ENCODE measurements at regions not wholly inside any gene's neighbourhood (a gene's known extent, or its start where the extent isn't known, plus 50 kb on each side); places are given as distances from the start of the nearest gene placed in this dataset.
"Not testable (repeated sequence)": the region's sequence is repeated elsewhere in the genome, so short reads cannot be mapped to it uniquely, and the experiment has no call there.

DNA sequence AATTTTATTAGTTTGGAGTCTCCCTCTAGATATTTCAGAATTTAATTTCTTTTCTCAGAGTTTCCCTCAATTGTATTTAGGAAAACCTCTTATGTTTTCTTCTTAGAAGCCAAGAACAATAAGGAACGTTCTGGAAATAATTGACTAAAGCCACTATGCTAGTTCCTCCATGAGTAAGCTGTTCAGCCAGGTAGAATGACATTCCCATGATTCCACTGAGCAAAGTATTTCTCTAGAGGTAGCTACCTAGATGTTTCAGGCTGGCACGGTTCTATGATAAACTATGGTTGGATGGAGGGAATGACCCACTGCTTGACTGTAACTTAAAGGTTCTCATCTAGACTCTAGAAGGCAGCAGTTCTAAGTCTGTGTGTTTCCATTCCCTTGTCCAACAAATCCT, 62.4 kb downstream of the CLDN17 start:
- no peak for DNase-seq

DNA sequence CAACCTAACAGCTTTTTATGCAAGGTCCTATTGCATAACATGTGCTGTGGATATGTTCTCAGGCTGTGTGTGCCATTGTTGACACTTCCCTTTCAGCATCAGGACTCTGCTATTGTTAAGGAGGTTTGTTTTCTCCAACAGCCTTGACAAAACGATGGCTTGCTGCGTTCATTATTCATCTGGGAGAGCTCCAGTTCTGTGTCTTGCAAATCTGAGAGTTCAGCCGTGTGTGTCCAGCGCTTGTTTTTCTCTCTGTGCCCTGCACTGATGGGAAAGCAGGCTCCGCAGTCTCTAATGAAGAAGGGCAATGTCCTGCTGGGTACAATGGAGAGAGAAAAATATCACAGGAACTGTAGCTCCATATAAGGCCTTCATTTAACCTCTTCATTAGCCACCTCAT, 63.7 kb downstream of the CLDN17 start:
- DNase-seq, result no peak

DNA sequence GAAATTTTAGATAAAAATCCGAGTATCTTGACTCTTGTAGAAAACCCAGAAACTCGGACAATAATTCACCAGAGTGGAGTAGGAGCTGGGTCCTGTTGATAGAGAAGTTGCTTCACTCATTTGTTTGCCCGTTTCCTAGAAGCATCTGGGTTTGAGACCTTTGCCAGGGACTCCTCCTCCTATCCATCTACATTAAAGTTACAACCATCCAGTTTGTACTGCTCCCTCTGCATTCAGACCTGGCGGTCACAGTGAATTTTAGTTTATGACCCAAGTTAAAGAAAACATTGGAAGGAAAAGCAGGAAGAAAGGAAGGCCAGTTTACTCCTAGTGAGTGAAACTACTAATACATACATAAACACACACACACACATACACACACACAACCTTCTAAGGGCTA, 64.6 kb downstream of the CLDN17 start:
- DNase-seq, result no peak

DNA sequence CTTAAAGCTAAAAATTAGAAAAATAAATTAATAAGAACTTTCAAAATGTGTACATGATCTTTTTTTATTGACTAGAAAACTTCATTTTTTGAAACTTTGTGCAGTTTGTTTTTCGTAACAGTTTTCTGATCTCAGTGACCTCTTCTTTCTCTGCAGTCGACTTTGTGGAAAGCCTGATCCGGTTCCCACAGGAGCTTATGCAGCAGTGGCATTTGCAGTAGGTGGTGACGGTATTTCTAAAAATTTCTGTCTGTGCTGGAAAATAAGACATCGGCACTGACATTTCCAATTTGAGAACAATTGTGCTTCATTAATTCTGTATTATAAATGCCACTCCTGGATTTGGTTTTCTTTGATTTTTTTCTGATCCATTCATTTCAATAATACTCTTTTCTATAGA, 68.8 kb downstream of the CLDN17 start:
- no peak for DNase-seq

DNA sequence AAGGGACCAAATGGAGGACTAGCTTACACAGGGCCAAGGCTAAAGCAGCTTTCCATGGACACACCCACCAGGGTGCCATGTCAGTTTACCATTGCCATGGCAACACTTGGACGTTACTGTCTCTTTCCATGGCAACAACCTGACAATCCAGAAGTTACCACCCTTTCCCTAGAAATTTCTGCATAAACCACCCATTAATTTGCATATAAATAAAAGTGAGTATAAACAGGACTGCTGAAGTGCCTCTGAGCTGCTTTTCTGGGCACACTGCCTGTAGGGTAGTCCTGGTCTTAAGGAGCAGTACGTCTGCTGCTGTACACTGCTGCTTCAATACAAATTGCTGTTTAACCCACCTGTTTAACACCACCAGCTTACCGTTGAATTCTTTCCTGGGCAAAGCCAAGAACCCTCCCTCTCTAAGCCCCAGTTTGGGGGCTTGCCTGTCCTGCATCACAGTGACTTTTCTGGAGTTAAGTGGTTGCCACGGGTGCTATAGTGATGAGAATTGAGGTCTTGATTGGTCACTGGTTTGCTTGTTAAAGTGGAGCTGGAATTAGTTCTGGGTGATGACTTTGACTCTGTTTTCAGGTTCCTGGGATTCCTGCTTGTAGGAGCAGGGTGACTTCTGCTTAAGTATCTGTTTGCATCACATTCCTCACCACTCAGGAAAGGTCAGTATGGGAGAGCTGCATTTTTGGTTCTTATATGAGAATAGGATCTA, 83.2 kb downstream of the CLDN17 start:
- DNase-seq, result no peak

DNA sequence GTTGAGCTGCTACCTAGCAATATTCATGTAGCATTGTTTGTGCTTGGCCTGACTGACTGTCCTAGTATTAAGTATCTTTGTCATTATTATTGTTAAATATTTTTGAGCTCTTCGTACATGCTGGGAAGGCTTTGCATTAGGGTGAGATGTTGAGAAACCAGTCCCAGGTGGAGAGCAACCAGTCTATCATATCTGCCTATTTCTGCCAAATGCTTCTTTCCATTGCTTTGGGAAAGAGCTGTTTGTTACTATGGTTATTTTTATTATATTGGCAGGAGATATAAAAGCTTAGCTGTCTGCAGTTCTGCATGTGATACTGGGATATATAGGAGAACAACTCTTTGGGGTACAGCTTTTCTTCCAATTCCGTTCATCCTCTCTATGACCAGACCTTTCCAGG, 85.1 kb downstream of the CLDN17 start:
- no peak for DNase-seq

DNA sequence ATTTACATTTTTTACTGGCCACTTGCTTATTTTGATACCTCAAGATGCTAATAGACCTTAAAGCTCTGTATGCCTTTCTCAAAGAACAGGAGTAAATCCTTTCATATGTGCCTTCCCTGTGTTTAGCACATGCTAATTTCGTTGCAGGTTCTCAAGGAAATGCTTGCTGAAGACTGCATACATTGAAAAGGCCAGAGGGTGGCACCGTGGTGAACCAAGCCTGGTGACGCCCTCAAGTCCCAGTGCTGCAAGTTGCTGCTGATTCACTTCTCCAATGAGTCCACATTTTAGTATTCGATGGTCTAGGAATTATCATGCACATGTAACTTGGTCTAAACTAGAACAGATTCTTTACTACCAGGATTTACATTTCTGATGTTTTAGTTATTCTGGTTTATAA, 94.1 kb downstream of the CLDN17 start:
- DNase-seq, result no peak

DNA sequence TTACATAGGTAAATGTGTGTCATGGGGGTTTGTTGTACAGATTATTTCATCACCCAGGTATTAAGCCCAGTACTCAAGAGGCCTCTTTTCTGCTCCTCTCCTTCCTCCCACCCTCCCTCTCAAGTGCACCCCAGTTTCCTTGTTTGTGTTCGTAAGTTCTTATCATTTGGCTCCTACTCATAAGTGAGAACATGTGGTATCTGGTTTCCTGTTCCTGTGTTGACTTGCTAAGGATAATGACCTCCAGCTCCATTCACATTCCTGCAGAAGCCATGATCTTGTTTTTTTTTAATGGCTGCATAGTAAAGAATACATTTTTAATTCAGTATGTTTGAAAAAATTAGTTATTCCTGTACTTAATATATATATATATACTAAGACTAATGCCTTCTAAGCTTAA, 107.7 kb downstream of the CLDN17 start:
- DNase-seq, result no peak

DNA sequence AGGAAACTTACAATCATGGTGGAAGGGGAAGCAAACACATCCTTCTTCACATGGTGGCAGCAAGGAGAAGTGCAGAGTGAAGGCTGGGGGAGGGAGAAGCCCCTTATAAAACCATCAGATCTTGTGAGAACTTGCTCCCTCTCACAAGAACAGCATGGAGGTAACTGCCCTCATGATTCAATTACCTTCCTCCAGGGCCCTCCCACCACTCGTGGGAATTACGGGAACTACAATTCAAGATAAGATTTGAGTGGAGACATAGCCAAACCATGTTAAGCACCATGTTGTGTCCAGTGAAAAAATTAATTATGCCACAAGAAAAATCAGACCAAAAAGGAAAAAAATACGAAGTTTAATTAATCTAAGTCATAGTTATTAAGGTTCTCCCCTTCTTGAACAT, 109.5 kb downstream of the CLDN17 start:
- no peak for DNase-seq

DNA sequence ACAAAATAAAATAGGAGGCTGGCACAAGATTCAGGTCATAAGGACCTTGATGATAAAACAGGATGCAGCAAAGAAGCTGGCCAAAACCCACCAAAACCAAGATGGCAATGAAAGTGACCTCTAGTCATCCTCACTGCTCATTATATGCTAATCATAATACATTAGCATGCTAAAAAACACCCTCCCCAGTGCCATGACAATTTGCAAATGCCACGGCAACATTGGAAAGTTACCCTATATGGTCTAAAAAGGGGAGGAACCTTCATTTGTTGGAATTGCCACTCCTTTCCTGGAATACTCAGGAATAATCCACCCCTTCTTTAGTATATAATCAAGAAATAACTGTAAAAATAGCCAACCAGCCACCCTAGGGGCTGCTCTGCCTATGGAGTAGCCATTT, 108.8 kb upstream of the GRIK1 start:
- no peak for DNase-seq

DNA sequence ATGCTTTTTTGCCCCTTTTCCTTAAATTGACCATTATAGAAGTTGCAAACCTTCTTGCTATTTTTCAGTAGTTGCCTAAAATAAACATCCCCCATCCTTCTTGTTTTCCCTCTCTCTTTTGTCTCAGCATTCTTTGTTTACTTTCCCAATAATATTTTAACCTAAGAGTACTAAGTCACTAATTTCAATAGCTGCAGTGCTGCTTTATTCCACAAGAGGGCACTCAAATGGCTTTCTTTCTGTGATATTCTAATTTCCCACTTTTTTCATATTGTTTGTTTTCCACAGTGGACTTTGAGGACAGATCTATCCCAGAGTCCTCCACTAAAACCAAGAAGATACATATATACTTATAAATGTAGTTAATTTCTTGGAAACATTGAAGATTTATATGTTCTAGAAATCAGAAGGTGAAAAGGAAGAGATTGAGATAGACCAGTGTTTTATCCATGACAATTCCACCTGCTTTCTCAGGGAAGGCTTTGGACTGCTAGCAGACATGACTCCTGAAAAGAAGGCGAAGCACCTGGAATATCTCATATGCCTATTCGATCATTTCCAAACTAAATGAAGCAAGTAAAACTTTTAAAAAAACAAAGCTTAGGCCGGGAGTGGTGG, 104.8 kb upstream of the GRIK1 start:
- peak; percentile 2 for DNase-seq

DNA sequence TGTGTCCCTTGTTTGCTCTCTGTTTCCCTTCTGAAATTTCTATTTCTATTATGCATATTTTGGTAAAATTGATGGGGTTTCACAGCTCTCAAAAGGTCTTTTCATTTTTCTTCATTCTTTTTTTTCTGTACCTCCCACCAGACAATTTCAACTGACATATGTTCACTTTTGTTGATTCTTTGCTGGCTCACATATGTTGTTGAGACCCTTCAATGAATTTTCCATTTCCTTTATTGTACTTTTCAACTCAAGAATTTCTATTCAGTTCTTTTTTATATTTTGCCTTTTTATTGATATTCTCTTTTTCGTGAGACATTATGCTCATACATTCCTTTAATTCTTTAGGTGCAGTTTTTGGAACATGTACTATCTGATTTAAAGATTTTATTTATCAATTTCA, 102.6 kb upstream of the GRIK1 start:
- no peak for DNase-seq

DNA sequence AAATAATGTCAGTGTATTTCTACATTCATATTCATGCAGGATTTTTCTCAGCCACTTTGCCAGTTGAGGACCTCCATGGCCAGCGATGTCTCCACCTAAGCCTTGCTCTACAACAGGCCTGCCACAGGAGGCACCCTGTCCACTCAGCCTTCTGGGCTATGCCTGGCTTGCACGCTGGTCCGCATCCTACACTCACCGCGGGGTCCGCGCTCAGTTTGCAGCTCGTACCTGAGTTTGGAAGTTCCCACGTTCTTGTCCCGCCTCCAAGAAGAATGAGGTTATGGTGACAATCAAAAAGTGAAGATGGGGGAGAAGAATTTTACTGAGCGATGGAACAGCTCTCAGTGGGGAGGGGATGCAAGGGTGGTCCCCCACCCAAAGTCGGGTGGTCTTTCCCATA, 93.6 kb upstream of the GRIK1 start:
- DNase-seq, result no peak

DNA sequence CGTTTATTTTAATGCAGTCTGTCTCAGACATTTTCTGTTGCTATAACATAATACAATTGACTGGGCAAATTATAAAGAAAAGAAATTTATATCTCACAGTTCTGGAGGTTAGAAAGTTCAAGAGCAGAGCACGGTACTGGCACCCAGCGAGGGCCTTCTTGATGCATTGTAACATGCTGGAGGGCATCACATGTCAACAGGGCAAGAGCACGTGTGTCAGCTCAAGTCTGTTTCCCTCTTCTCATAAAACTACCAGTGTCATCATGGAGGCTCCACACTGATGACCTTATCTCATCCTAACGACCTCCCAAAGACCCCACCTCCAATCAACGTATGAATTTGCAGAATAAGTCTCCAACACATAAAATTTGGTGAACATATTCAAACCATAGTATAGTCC, 90.6 kb upstream of the GRIK1 start:
- DNase-seq, result no peak

DNA sequence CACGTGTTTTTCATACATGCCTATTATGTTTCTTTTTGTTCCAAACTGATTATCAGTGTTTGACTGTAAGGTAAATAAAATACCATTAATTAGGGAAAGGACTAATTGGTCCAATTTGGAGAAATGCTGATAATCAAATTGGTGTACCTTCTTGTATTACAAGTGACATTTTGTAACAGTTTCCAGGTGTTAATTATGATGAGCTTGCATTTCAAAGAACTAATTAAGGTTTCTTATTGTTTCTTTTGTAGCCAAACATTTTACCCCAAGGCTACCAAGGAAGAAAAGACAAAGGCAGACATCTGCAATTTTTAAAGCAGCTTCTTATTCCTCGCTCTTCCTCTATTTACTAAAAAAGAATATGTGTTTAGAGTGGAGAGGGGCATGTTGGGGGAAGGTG, 88.7 kb upstream of the GRIK1 start:
- DNase-seq, result no peak

DNA sequence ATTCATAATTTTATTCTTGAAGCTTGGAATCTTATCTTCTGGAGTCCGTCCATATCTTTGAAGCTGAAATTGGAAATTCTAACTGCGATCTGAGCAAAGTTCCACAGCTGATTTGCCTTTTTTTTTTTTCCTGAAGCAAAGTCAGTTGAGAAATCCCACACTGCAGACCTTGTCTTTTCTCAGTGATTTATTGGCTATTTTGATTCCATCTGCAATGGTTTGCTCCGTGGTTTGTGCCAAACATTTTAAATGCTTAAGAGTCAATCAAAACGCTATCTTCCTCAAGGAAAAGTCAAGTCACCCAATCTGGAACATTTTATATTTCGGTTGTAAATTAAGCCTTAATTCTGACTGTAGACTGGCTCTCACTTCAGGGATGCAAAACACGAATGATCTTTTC, 88.2 kb upstream of the GRIK1 start:
- no peak for DNase-seq

DNA sequence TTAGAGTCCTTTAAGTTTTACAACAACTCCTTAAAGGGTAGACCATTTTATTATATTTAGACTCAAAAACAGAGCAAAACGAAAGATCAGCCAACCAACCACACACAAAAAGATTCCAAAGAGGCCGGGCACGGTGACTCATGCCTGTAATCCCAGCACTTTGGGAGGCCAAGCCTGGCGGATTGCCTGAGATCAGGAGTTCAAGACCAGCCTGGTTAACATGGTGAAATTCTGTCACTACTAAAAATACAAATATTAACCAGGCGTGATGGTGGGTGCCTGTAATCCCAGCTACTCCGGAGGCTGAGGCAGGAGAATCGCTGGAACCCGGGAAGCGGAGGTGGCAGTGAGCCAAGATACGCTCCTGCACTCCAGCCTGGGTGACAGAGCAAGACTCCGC, 83.3 kb upstream of the GRIK1 start:
- DNase-seq, result not testable (repeated sequence)

DNA sequence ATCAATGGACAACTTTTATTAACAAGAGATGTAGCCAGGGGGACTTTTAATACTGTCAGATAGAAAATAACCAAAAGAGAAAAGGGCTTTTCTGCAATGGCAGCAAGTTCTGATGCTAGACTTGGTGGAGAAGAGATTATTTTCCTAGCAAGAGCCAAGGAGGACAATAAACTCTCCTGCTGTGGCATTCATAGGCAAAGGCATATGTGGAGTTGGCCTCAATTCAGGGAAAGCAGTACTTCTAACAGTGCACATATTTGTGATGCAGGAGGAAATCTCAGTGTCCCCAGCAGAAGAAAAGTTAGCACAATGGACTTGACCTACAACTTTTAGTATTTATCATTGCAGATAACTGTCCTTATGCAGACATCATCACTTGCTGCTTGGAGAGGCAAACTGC, 75.1 kb upstream of the GRIK1 start:
- DNase-seq, result no peak

DNA sequence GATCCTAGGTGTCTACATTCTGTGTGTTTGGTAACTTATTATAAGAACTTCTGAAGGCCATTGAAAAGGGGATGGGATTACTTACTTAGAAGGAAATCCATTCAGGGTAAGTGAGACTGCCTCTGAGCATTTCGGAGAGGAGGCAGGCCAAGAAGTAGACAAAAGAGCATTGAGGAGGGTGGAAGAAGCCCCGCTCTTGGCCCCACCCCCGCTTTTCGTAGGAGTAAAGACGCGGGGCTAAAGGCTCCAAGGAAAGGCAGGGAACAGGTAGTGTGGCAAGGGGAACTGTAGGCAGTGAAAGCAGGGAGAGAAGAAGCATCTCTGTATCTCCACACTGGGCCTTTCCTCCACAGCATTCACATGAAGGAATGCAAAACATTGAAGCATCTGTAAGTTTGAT, 51.8 kb upstream of the GRIK1 start:
- DNase-seq, result no peak

DNA sequence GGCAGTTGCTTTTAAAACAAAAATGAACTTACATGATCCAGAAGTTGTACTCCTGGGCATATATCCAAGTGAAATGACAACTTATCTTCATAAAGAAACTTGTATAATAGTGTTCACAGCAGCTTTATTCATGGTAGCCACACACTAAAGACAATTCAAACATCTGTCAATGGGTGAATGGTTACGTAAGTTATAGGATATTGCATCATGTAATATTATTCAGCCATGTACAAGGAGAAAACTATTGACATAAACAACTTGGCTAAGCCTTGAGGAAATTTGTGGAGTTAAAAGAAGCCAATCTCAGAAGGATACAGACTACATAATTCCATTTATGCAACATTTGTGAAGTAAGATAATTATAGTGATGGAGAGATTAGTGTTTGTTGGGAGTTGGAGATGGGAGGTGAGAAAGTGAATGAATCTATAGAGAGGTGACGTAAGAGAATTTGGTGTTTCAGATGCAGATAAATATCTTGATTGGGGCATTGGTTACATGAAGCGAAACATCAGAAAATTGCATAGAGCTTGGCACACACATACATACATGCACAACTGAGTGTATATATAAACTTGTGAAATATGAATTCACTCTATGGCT, 49.9 kb upstream of the GRIK1 start:
- no peak for DNase-seq

Measured in CD4-positive, alpha-beta T cell treated with Interleukin-17A for 1 hour (primary cell).